Left ventricle myocardium inferior (tissue), 1 donor: ENCODE measurements at regions not wholly inside any gene's neighbourhood (a gene's known extent, or its start where the extent isn't known, plus 50 kb on each side); places are given as distances from the start of the nearest gene placed in this dataset.
A peak's percentile ranks its signal among the peaks of the same experiment; 100 is the strongest.

Source experiments
- DNase-seq: peaks from one replicate; pipeline ENCODE4 v3.0.0-alpha.2; 2020
- H3K27ac ChIP-seq: fragments of 200-600 bp; replicated peaks from 2 replicates; pipeline ENCODE4 v1.8.0; 2021
- H3K27me3 ChIP-seq: fragments of 200-600 bp; 2 replicates; pipeline ENCODE4 v1.8.0; 2021; ENCODE audit warnings: low read depth
- H3K36me3 ChIP-seq: fragments of 200-600 bp; 2 replicates; pipeline ENCODE4 v1.8.0; 2021
- H3K4me1 ChIP-seq: fragments of 200-600 bp; 2 replicates; pipeline ENCODE4 v1.8.0; 2021
- H3K4me3 ChIP-seq: fragments of 200-600 bp; 2 replicates; pipeline ENCODE4 v1.8.0; 2021; ENCODE audit warnings: mild to moderate bottlenecking, moderate library complexity
- H3K9me3 ChIP-seq: fragments of 200-600 bp; replicated peaks from 2 replicates; pipeline ENCODE4 v1.8.0; 2021
- intact Hi-C: fragments of 100-400 bp; cut with micrococcal nuclease; formaldehyde crosslinking; loops from one replicate; pipeline ENCODE4 v1.11.0; 2022
- TF ChIP-seq, protein P1 (sequence below): fragments of 200-600 bp; IDR thresholded peaks from 2 replicates; pipeline ENCODE4 v1.8.0; 2021; ENCODE audit warnings: antibody characterized with exemption, mild to moderate bottlenecking, borderline replicate concordance
- donor health status: DM: no; HTN: yes; CAD: no; lungs with severe emphysema.

DNA sequence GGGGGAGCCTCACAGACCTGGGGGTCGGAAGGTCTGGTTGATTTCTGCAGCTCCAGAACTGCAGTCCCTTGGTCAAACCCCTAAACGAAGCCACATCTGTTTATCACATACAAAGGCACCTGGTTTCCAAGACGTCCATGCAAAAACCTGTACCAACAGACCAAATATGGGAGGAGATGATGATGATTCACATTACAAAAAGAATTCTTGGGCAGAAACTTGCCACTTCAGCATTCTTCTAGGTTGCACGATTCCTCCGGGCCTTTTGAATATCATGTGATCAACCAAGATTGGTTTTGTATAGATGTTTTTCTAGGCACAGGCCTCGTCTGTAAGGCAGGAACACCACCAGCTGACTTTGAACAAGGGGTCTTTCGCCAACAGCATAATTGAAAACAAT, 466.3 kb downstream of the SOX9 start:
- Histone ChIP-seq H3K27ac (no peak overlapping the region), H3K9me3 (no peaks in the 10 kb centered on the region), H3K36me3 (no peaks in the 10 kb centered on the region), H3K27me3 (peaks cover 42% of the 10 kb centered on the region), H3K4me3 (no peak overlapping the region), H3K4me1 (peaks cover 9% of the 10 kb centered on the region)
- no peak for DNase-seq
- TF ChIP-seq, protein P1, sequence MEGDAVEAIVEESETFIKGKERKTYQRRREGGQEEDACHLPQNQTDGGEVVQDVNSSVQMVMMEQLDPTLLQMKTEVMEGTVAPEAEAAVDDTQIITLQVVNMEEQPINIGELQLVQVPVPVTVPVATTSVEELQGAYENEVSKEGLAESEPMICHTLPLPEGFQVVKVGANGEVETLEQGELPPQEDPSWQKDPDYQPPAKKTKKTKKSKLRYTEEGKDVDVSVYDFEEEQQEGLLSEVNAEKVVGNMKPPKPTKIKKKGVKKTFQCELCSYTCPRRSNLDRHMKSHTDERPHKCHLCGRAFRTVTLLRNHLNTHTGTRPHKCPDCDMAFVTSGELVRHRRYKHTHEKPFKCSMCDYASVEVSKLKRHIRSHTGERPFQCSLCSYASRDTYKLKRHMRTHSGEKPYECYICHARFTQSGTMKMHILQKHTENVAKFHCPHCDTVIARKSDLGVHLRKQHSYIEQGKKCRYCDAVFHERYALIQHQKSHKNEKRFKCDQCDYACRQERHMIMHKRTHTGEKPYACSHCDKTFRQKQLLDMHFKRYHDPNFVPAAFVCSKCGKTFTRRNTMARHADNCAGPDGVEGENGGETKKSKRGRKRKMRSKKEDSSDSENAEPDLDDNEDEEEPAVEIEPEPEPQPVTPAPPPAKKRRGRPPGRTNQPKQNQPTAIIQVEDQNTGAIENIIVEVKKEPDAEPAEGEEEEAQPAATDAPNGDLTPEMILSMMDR = no peak
- intact Hi-C loops = no loop called here

DNA sequence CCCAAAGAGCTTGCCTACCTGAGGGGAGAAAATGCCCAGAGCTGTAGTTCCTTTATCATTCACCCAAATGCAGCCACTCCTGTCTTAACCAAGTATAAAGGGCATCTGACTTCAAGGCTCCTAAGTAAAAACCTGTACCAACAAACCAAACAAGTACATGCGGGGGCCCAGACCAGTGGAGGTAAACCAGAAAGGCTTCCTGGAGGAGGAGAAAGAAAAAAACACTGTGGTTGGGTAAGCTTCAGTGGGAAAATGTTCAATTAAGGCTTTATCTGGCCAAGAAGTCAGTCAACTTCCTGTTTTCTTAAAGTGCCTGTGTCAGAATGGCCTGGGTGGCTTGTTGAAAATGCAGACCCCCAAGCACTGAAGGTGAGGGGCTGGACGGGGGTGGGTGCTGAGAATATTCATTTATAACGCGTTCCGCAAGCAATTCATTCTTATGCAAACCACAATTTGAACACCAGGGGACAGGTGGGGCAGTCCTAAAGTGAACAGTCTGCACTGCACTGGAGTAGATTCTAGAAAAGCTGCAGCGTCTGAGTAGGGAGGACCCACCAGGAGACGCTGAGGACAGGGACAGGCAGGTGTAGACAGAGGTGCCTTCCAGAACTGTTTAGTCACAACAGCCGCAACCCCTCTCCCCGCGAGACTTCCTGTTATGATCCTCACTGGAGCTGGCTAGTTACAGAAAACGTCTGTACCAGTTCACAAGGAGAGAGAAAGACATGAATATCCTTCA, 467.1 kb downstream of the SOX9 start:
- DNase-seq = no peak
- intact Hi-C loops = no loop called here
- Histone ChIP-seq H3K36me3 (no peaks in the 10 kb centered on the region), H3K27ac (no peak overlapping the region), H3K4me3 (no peak overlapping the region), H3K9me3 (no peaks in the 10 kb centered on the region), H3K4me1 (peaks cover 16% of the 10 kb centered on the region), H3K27me3 (peaks cover 47% of the 10 kb centered on the region)
- TF ChIP-seq, protein P1 = no peak

DNA sequence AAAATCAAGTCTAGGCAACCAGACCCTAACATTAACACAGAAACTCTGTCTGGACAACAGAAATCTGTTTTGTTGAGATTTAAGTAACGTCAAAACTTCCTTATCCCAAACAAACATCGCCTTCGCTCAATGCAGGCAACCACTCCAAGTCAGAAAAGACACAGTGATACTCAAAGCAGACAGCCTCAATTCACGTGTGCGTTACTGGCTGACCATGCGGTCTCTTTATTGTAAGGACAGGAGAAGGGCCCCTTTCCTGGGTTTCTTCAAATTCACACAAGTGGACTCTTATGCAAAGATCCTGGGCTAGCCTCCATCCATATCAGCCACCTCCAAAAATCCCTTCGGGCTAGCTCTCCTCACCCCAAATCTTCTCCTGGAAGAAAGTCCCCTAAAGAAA, 467.7 kb downstream of the SOX9 start:
- peaks cover 51% of the 10 kb centered on the region for H3K27me3 ChIP-seq
- intact Hi-C loops = no loop called here
- no peak for DNase-seq
- no peaks in the 10 kb centered on the region for H3K9me3 ChIP-seq
- H3K36me3 ChIP-seq = no peaks in the 10 kb centered on the region
- H3K4me3 ChIP-seq = no peak overlapping the region
- H3K27ac ChIP-seq = no peak overlapping the region
- TF ChIP-seq, protein P1 = no peak
- H3K4me1 ChIP-seq = peaks cover 18% of the 10 kb centered on the region

DNA sequence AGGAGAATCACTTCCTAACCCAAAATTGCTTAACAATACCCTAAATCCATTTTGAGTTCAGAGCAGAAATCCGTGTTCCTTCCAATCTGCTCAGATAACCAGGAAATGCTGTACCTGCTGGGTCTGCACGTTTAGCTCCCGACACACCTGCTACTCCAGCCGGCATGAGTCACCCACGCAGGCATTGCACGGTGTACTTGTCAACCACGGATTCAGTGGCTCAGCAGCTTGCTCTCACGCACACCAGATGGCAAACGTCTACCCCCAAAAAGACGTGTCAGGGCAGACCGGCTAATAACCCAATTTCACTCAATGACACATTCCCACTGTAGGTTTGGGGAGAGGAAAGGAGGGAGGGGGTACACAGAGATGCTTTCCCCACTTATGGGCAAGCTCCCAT, 468.1 kb downstream of the SOX9 start:
- Histone ChIP-seq H3K4me3 (no peak overlapping the region), H3K27ac (no peak overlapping the region), H3K36me3 (no peaks in the 10 kb centered on the region), H3K27me3 (peaks cover 51% of the 10 kb centered on the region), H3K4me1 (peaks cover 18% of the 10 kb centered on the region), H3K9me3 (no peaks in the 10 kb centered on the region)
- DNase-seq = no peak
- intact Hi-C loops = no loop called here
- TF ChIP-seq, protein P1 = no peak

DNA sequence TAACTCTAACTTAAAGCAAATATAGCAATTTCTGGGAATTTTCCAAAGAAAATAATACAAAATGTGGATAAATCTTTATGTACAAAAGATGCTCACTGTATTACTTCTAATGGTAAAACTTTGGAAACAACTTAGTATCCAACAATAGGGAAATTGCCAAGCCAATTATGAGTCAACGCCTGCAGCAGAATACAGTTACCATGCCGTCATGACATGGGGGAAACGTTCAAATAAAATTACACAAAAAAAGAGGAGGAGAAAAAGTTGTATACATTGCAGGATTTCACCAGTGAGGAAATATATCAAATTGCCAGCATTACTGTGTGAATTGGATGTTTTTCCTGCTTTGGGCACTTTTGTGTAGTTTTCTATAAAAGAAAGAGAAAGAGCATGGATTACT, 469.6 kb downstream of the SOX9 start:
- H3K36me3 ChIP-seq = no peaks in the 10 kb centered on the region

More for the DNA sequence above, 469.6 kb downstream of the SOX9 start:
- H3K27ac ChIP-seq = no peak overlapping the region
- peaks cover 65% of the 10 kb centered on the region for H3K27me3 ChIP-seq
- TF ChIP-seq, protein P1 = no peak
- no peak for DNase-seq
- intact Hi-C loops = no loop called here
- H3K4me1 ChIP-seq = peaks cover 18% of the 10 kb centered on the region
- peak overlapping the region; percentile 71 for H3K4me3 ChIP-seq
- no peaks in the 10 kb centered on the region for H3K9me3 ChIP-seq
